ENCODE measurements at regions not wholly inside any gene's neighbourhood (a gene's known extent, or its start where the extent isn't known, plus 50 kb on each side); places are given as distances from the start of the nearest gene placed in this dataset.
"Not testable (repeated sequence)": the region's sequence is repeated elsewhere in the genome, so short reads cannot be mapped to it uniquely, and the experiment has no call there.

GRCh38 chr13:44149231-44149630, 224.4 kb upstream of the SERP2 start:
- CTCF ChIA-PET (ENCODE audit: low intra/inter-chr PET ratio, low total read pairs); H2AFZ ChIP-seq (ENCODE audit: low read length); H3K4me1 ChIP-seq (ENCODE audit: insufficient read depth, low read length); intact Hi-C loops (cut with micrococcal nuclease; ENCODE audit: unreplicated experiment); H3K4me2 ChIP-seq (ENCODE audit: low read depth, low read length); H3K9ac ChIP-seq (ENCODE audit: insufficient read depth, low read depth, low read length); DNase-seq (ENCODE audit: low spot score); FAIRE-seq; in situ Hi-C loops (cut with HindIII; ENCODE audit: extremely low pct_ligation_motif_present, low pct_unique_long_range_greater_than_20kb); ATAC-seq; H3K27me3 ChIP-seq (ENCODE audit: control insufficient read depth in 1 of 2, insufficient read depth in 2 of 2, low read length in 2 of 2); H3K27ac ChIP-seq (ENCODE audit: extremely low read length, insufficient read depth, low read length); H4K20me1 ChIP-seq (ENCODE audit: insufficient read depth, low read length); BruUV-seq (replicated peaks); H3K79me2 ChIP-seq (ENCODE audit: insufficient read depth, low read length); H3K36me3 ChIP-seq (replicated peaks in 1 of 2; ENCODE audit: control insufficient read depth in 1 of 2, insufficient read depth in 2 of 2, low read length in 2 of 2); POLR2A ChIA-PET; H3K4me3 ChIP-seq (replicated peaks in 1 of 3; ENCODE audit: insufficient read depth in 1 of 3, low read depth in 2 of 3, low read length in 3 of 3); H3K9me3 ChIP-seq (ENCODE audit: low read length): not testable (repeated sequence)
- 71% methylated on average over 3 of the region's 3 CpGs for WGBS (ENCODE audit: low lambda C conversion rate)

- WGBS (ENCODE audit: low lambda C conversion rate), result 87% methylated on average over 4 of the region's 4 CpGs
- intact Hi-C loops (cut with micrococcal nuclease; ENCODE audit: unreplicated experiment) (no loop called here), in situ Hi-C loops (cut with HindIII; ENCODE audit: extremely low pct_ligation_motif_present, low pct_unique_long_range_greater_than_20kb) (no loop called here)
- DNase-seq (ENCODE audit: low spot score) (no peak), ATAC-seq (no peak), FAIRE-seq (no peak)
- no peaks in the 10 kb centered on the region for H3K9me3 ChIP-seq (ENCODE audit: low read length)
- no peaks in the 10 kb centered on the region for H3K27me3 ChIP-seq (ENCODE audit: control insufficient read depth in 1 of 2, insufficient read depth in 2 of 2, low read length in 2 of 2)
- no TSS peak for BruUV-seq (replicated peaks)
- no peak overlapping the region for H2AFZ ChIP-seq (ENCODE audit: low read length)
- no peaks in the 10 kb centered on the region for H3K79me2 ChIP-seq (ENCODE audit: insufficient read depth, low read length)
- H3K4me2 ChIP-seq (ENCODE audit: low read depth, low read length), result no peak overlapping the region
- no peak overlapping the region for H3K9ac ChIP-seq (ENCODE audit: insufficient read depth, low read depth, low read length)
- ChIA-PET POLR2A (no interaction called here), CTCF (ENCODE audit: low intra/inter-chr PET ratio, low total read pairs) (no interaction called here)
- no peak overlapping the region for H3K4me3 ChIP-seq (replicated peaks in 1 of 3; ENCODE audit: insufficient read depth in 1 of 3, low read depth in 2 of 3, low read length in 3 of 3)
- H4K20me1 ChIP-seq (ENCODE audit: insufficient read depth, low read length), result no peaks in the 10 kb centered on the region
- no peaks in the 10 kb centered on the region for H3K4me1 ChIP-seq (ENCODE audit: insufficient read depth, low read length)
- H3K36me3 ChIP-seq (replicated peaks in 1 of 2; ENCODE audit: control insufficient read depth in 1 of 2, insufficient read depth in 2 of 2, low read length in 2 of 2), result no peaks in the 10 kb centered on the region
- H3K27ac ChIP-seq (ENCODE audit: extremely low read length, insufficient read depth, low read length), result no peak overlapping the region
- no peak for TF ChIP-seq TEF (CRISPR knock-in tag; IDR thresholded peaks at IDR 0.05)
- TF ChIP-seq MEIS1 (CRISPR knock-in tag; IDR thresholded peaks at IDR 0.05; ENCODE audit: borderline replicate concordance), result no peak
- TF ChIP-seq IRF9 (CRISPR knock-in tag; IDR thresholded peaks at IDR 0.05; ENCODE audit: borderline replicate concordance), result no peak
- no peak for TF ChIP-seq ZNF841 (CRISPR knock-in tag; IDR thresholded peaks at IDR 0.05; ENCODE audit: borderline replicate concordance)
- TF ChIP-seq PBX2 (CRISPR knock-in tag; IDR thresholded peaks at IDR 0.05), result no peak
- no peak for TF ChIP-seq TRIM24 (CRISPR knock-in tag; IDR thresholded peaks at IDR 0.05)
- no peak for TF ChIP-seq ZNF451 (CRISPR knock-in tag; IDR thresholded peaks at IDR 0.05)
- TF ChIP-seq HMGXB3 (CRISPR knock-in tag; IDR thresholded peaks at IDR 0.05; ENCODE audit: borderline replicate concordance), result no peak
- no peak for TF ChIP-seq NPAS2 (CRISPR knock-in tag; IDR thresholded peaks at IDR 0.05; ENCODE audit: borderline replicate concordance)
- no peak for TF ChIP-seq MLX (CRISPR knock-in tag; IDR thresholded peaks at IDR 0.05)
- no peak for TF ChIP-seq GABPB1 (CRISPR knock-in tag; IDR thresholded peaks at IDR 0.05)
Measured at GRCh38 chr13:44149821-44150220, 223.8 kb upstream of the SERP2 start.
